ENCODE measurements at regions not wholly inside any gene's neighbourhood (a gene's known extent, or its start where the extent isn't known, plus 50 kb on each side); places are given as distances from the start of the nearest gene placed in this dataset.
"Not testable (repeated sequence)": the region's sequence is repeated elsewhere in the genome, so short reads cannot be mapped to it uniquely, and the experiment has no call there.

DNA sequence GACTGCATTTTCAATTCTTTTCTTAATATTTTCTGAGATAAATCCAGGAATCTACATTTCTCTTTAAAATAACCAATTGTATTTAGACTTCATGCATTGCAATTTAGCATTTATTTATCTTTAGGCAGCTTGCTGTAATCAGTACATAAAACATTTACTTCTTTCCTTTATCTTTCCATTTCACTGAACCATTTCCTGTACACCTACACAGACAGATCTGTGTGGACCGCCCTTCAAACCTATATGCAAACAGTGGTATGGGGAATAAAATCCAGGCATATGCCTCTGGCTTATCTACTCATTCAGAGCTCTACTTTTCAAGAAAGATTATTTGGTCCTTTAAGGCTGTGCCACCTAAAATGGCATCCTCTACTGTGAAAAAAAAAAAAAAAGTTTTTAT, 640.0 kb downstream of the MAT2B start:
- DNase-seq: no peak

DNA sequence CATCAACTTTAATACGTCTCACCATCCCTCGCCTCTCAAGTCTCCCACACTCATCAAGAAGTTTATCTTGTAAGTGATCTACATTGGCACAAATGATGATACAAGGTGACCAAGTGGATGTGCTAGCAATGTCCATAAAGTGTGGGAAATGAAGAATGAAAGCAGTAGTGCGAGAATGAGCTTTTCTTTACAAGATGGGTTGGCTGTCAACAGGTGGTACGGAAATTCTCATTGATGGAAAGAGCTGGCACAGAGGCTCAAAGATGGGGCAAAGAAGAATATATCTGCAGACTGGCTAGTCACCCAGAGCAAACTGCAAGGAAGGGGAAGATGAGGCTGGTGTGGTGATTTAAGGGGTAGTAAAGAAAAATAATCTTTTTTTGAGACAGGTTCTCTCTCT, 640.8 kb downstream of the MAT2B start:
- no peak for DNase-seq

DNA sequence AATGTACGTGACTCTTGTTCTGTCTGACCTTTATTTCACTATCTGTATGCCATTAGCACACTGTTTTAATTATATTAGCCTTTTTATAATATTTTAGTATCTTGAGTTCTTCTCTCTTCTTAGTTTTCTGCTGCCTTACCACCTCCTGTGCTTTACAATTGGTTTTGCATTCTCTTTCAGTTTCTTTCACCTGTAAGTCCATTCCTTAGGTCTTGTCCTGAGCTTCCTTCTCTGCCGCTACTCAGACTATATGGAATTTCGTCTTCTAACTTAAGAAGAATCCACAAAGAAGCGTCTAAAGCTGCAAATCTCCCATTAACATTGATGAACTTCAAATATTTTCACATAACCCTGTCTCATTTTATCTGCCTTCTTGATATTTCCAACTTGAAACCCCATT, 642.9 kb downstream of the MAT2B start:
- DNase-seq: no peak

DNA sequence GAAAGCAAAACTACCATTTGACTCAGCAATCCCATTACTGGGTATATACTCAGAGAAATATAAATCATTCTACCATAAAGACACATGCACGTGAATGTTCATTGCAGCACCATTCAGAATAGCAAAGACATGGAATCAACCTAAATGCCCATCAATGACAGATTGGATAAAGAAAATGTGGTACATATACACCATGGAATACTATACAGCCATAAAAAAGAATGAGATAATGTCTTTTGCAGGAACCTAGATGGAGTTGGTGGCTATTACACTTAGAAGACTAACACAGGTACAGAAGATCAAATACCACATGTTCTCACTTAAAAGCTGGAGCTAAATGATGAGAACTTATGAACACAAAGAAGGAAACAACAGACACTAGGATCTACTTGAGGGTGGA, 647.1 kb downstream of the MAT2B start:
- DNase-seq: not testable (repeated sequence)

DNA sequence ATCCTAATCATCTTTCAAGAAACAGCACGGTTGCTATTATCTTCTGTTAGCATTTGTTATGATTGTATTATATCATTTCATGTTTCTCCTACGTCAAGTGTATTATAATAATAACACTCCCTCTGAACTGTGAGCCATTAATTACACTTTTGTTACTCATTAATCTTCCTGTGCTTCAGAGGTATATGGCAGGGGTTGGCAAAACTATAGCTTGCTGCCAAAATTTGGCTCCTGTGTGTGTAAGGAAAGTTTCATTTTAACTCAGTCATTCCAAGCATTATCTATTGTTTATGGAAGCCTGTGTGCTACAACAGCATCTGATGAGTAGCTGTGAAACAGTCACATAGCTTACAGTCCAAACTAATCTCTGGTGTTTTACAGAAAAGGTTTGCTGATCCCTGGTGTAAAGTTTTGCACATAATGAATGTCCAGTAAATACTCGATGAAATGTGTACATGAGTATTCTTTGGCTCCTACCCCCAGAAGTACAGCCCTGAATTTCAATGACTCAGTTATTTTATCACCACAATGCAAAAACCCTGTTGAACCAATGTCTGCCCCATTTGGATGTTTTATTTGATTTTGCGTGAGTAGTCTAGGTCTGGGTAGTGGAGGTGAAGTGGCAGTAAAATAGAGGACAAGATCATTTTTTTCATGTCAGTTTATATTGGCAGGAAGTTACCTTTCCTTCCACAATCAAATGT, 648.2 kb downstream of the MAT2B start:
- no peak for DNase-seq

DNA sequence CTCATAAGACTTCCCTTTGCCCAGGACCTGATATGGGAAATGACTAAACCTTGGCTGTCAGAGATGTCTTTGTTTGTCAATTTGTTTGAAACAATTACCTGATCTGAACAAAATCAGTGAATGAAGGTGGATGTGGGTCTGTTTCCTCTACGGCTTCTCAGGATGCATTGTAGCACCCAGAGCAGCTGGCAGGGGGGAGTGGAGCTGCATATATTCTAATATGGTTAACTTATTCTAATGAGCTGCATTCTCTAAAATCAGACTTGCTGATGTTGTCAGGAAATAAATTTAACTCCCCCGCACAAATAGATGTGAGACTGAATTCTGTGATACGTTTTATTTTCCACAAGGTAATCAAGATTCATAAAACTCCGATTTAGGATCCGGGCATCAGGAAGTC, 665.4 kb downstream of the MAT2B start:
- DNase-seq: no peak

DNA sequence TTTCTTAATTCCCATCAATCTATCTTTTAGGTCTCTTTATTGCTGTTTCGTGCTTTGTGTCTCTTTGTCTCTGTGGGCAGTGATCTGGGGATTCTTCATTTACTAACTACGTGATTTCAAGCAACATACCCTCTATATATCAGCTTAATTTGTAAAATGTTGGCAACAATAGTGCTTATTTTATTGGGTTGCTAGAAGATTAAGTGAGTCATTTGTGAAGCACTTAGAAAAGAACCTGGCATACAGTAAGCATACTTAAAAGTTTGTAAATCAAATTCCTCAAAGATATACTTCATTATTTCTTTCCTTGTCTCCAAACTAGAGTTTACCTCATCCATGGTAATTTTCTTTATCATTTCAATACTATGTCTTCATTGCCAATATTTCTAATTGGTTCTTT, 669.7 kb downstream of the MAT2B start:
- no peak for DNase-seq

DNA sequence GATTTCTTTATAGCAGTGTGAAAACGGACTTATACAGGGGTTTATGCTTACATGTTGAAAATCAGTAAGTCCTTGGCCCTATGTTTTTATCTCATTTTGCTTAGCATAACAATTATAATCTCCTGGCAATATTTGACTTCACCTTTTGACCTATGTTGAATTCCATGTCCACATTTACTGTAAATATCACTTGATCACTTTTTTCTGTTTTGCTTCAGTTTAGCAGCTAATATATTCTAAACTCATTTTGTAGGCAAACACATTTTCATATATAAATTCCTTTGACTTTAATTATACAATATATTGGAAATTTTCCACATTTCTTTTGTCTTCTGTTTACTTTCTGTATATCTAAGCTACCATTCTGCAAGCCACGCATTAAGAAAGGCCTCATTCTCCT, 674.0 kb downstream of the MAT2B start:
- DNase-seq: no peak

DNA sequence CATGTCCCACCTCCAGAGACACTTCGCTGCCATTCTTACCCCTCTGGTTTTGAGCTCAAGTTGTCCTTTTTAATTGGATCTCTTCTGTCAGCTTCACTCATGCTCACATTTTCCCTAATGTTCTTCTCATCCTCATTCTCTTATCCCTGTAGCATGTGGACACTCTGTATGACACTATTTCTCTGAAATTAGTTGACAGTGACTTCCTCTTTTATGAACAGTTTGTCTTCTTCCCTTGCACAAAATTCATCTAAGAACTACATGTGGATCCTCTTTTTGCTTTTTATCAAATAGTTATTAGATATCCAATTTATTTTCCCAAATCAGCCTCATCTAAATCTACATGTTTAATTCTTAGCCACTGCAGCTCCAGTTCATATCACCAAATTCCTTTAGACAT, 676.2 kb downstream of the MAT2B start:
- no peak for DNase-seq

DNA sequence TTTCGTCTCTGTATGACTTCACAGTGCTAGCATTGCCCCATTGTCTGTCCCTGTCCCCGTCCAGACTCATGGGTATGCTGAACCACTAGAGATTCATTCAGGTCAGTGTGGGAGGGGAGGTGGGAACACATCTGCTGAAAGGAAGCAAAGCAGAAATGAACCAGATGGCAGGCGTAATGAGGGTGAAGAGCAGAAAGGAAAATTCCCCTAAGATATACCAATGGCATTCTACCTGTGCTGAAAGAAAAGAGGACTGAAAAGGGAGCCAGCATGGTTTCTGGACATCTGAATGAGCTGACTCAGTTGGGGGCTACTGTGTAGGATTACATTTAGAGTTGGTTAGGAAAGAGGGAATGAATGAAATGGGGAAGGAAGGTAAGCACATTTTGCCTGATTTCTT, 678.7 kb downstream of the MAT2B start:
- peak; percentile 64 to 80 for DNase-seq

DNA sequence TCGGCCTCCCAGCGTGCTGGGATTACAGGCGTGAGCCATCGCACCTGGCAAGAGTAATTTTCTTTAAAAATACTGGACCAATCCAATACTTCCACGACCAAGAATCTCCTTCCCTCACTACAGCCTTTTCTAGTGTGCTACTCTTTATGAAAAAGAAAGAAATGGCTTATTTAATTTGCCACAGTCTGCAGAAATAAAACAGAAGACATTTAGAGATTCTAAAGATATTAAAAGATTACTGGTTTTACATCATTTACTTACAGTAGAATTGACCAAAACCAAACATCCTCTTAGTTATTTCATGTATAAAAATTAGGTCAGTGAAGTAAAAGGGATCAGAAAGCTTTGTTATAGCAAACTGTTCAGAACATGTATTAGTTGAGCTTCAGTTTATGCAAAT, 679.6 kb downstream of the MAT2B start:
- no peak for DNase-seq

DNA sequence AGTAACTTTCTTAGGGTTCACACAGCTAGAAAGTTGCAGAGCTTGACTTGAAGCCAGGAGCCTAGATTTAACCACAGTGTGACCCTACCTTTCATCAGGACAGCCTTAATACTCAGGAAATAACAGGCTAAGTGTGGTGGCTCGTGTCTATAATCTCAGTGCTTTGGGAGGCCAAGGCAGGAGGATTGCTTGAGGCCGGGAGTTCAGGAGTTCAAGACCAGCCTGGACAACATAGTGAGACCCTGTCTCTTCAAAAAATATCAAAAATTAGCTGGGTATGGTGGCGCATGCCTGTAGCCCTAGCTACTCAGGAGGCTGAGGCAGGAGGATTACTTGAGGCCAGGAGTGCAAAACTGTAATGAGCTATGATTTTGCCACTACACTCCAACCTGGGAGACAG, 681.1 kb downstream of the MAT2B start:
- no peak for DNase-seq

DNA sequence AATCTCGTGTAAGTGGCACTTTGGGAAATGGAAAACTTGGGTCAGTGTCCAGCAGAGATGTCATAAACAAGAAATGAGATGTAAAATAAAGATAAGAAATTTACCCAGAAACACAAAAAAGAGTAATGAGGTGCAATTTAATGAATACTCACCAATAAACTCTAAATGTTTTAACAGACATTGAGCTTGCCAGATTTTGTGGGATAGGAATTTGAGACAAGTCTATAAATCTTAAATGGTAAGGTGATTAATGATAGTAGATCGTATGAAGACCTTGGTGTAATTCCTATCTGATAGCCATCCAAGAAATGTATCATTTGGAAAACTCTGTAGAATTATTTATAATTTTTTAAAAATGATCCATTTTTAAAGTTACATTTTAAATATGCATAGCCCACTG, 682.4 kb downstream of the MAT2B start:
- no peak for DNase-seq

DNA sequence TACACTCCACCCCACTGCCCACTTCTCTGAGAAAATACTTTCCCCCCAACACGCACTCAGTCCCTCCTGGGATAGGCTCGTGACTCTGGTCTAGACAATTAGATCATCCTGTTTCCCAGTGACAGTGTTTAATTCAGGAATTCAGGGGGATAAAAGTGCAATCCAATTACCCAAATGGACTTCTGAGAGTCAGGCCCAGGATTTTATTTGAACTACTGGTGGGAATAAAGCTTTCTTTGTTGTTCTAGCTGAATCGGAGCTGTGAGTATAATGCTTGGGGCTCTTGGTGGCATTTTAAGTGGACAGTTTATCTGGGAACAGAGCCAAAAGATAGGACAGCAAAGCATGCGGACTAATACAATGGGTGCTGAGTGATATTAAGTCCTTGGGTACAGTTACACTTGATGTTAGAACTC, 683.3 kb downstream of the MAT2B start:
- peak; percentile 67 to 93 for DNase-seq

DNA sequence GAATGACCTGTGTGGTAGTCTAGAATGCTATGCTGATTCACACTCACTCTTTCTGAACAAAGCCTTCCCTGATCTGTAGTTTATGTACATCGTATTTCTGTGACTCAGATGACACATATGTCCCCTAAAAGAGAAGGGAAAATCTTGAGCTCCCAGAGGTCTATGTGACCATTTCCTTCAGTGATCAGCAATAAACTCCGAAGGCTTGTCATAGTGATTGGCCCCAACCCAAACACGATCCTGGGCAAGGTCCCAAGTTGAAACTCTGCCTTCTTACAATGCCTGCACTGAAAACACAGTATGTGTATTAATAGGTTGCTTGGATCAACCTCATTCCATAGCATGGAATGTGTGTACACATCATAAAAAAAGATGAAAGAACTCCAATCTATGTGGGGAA, 685.8 kb downstream of the MAT2B start:
- no peak for DNase-seq

DNA sequence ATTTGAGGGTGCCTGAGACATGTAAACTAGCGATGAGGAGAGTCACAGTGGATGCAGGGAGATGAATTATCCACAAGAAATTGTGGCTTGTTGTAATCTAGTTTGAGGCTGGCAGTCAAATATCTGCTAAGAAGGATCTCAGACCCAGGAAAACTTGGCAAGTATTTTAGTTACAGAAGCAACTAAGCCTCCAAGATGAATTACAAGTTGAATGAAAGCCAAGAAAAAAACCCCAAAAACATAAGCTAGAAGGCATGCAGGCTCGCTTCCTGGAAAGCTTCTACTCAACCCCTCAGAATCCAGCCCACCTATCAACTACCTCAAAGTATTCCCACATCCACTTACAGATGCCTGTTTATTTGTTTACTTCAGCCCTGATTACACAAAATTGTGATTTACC, 696.9 kb downstream of the MAT2B start:
- DNase-seq: no peak

DNA sequence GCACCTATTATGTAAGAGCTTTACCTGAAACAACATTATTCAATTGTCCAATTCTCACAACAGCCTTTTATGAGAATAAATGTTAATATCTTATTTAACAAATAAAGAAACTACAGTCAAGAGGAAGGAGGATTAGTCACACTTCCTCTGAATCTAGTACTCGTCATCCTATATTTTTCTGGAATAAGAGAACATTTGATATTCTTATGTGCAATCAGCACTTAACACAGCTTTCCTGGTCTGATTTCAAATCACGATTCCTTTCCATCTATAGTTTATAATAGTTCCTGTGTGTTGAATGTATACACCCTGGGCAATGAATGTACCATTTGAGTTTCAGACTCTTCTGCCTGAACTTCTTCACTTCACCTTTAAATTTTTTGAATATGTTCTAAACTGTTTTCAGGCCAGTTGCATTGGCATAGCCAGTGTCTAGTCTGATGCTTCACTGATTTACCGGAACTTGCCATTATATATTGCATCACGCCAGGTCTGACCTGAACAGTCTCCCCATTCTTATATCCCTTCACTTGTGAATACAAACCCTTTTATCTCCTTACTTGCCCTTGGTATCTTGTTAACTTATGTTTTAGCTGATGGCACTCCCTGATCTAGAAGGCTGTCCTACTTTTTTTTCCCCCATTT, 698.3 kb downstream of the MAT2B start:
- no peak for DNase-seq

DNA sequence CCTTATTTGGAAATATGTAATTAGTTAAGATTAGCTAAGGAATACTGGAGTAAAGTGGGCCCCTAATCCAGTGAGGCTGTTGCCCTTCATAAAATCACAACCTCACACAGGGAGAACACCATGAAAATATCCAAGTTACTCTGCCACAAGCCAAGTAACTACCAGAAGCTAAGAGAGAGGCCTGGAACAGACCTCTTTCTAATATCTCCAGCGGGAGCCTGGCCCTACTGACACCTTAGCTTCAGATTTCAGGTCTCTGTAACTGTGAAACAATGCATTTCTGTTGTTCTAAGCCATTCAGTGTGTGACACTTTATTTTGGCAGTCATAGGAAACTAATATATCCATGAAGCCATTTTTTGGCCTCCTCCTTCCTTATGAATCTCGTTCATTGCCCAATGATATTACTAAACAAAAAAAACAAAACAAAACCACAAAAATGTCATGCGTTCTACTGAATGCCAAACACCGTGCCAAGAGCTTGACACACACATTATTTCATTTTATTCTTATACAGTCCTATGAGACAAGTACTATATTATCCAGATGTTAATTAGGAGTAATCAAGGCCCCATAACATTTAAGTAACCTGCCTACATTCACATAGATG, 699.0 kb downstream of the MAT2B start:
- DNase-seq: no peak

DNA sequence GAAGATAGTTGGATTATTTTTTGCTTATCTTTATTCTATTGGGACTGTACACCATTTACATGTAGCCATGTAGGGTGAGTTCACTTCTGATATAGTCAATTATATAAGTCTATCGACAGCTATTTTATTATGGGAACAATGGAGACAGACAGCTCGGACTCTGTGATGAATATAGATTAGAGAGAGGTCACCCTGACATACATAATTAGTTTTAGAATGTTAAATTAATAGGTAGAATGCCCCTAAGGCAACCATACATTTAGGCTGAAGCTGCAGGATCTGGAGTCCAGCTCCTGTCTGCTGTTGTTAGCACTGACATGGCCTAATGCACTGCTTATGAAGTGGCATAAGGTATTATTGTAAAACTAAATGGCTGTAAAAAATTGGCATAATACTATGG, 700.8 kb downstream of the MAT2B start:
- no peak for DNase-seq

DNA sequence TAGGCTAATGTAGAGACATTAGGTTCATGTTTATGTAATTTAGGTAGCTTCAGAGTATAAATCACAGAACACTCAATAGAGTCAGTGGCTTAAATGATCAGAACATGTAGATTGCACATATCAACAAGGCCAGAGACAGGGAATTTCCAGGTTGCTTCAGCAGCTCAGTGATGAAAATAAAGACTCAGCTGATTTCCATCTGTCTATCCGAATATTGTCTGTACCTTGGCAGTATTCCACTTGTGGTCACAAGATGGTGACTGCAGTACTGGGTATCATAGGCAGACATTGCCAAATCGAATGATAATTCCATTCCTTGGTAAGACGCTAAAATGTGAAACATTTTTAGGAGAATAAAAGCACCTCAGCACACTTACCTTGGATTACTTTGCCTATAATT, 702.2 kb downstream of the MAT2B start:
- no peak for DNase-seq

DNA sequence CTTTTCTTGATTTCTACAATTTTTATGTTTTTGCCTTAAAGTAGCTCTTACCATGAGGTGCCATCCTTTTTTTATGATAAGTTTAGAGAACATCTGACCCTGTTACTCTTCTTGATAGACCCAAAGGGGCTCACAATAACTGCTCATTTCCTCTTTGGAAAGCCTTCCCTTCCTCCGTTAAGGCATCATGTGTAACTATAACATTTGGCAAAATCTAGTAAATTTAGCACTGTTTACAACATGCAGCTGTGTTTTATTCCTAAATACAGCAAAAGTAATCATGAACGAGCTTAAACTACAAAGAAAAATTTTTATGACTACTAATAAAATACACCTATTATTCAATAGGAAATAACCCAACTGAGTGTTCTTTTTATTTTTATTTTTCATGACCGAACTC, 705.1 kb downstream of the MAT2B start:
- no peak for DNase-seq

DNA sequence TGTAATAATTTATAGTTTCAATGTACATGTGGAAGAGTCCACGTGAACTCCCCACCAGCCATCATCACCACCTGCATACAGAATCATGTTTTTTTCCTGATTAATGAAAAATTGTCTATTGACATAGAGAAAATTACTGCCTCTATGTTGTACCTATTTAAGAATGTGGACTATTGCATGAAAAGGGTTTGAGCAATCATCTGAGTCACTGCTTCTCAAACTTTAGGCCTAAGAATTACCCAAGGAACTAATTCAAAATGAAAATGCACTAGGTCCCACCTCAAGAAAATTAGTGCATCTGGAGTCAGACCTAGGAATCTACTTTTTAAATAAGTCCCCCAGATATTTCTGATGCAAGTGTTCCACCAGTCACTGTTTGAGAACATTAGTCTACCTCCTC, 709.3 kb downstream of the MAT2B start:
- DNase-seq: no peak

DNA sequence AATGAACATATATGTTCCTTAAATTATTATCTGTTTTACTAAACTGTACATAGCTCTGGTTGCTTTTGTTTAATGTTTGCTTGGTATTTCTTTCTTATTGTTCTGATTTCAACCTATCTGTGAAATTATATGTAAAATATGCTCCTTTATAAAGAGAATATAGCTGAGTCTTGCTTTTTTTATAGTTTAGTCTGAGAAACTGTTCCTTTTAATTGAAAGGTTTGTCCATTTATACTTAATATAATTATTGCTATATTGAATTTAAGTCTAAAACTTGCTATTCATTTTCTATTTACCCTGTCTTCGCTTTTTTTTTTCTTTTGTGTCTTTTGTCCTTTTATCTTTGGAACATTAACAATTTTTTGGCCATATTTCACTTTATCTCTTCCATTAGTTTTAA, 712.0 kb downstream of the MAT2B start:
- no peak for DNase-seq

DNA sequence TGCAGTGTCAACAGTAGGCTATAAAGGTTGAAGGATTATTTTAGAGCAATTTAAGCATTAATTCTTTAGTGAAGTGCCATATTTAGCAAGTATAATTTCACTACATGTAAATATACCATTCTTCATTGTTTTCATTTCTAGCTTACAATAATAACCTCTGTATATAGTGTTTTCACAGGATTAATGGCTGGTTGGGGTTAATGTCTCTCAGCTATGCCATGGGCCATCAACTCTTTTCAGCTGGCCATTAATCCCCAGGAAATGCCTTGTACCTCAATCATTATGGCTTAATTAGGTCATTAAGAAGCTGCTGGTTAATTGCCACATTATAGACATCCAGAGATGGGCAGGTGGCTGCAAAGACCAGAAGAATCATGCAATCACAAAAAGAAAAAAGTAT, 715.1 kb downstream of the MAT2B start:
- no peak for DNase-seq

DNA sequence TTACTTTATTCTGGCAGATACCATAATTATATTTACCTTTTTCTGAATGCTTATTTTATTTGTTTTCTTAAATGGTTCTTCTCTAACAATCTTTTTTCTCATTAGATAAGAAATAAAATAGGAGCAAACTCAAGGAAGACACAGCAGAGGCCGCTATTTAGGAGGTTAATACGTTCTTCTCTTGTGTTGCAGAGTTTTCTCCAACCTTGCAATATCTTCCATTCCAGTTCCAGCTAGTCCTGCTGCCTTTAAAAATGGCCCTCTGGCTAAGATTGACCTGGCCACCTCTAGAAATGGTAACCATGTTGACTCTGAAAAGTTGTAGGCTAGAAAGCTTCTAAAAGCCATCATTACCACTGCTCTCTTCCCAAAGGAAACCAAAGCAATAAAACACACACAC, 718.8 kb downstream of the MAT2B start:
- no peak for DNase-seq

Data from NCI-H524 (cell line).